SH-SY5Y (cell line): ENCODE measurements at regions not wholly inside any gene's neighbourhood (a gene's known extent, or its start where the extent isn't known, plus 50 kb on each side); places are given as distances from the start of the nearest gene placed in this dataset.

Source experiments
- GATA2 ChIP-seq: IDR thresholded peaks from 2 replicates; pipeline ENCODE4 v1.6.1; 2011; ENCODE audit warnings: mild to moderate bottlenecking, low read depth, low read length
- GATA3 ChIP-seq: IDR thresholded peaks from 2 replicates; pipeline ENCODE4 v1.6.1; 2011; ENCODE audit warnings: low read depth, mild to moderate bottlenecking, low read length, moderate library complexity

DNA sequence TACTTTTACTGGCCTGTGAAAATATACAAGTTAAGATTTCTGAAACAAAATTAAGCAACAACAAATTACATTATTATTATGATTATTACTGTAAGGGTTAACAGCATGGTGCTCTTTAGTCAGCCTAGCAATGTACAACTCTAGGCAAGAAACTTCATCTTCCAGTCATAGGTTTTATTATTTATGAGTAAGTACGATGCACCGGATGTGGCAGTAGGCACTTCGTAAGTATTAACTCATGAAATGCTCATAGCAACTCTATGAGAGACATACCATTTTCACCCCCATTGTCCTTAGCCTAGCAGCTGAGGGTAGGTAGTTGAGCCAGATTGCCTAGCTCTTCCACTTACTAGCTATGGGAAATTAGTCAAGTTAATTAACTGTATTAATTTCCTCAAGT, 68.0 kb upstream of the PTPRG start:
- TF ChIP-seq GATA3 (no peak), GATA2 (no peak)
